KMS-11 (cell line): ENCODE measurements at regions not wholly inside any gene's neighbourhood (a gene's known extent, or its start where the extent isn't known, plus 50 kb on each side); places are given as distances from the start of the nearest gene placed in this dataset.

Source experiments
- H2AFZ ChIP-seq: fragments of 200-600 bp; sonication (generic); 2 replicates; pipeline ENCODE4 v1.6.1; 2016; ENCODE audit warnings: antibody characterized with exemption, mixed run types, low read depth
- H3K27ac ChIP-seq: fragments of 200-600 bp; sonication (generic); 2 replicates; pipeline ENCODE4 v1.6.1; 2016; ENCODE audit warnings: mild to moderate bottlenecking, mixed run types
- H3K27me3 ChIP-seq: fragments of 200-600 bp; sonication (generic); 2 replicates; pipeline ENCODE4 v1.6.1; 2017; ENCODE audit warnings: mild to moderate bottlenecking, low read depth, mixed run types, moderate library complexity; ENCODE audit not compliant: insufficient read depth
- H3K36me3 ChIP-seq: fragments of 200-600 bp; sonication (generic); 2 replicates; pipeline ENCODE4 v1.6.1; 2017; ENCODE audit warnings: mild to moderate bottlenecking, mixed run types; ENCODE audit not compliant: insufficient read depth
- H3K4me1 ChIP-seq: fragments of 200-600 bp; sonication (generic); 2 replicates; pipeline ENCODE4 v1.6.1; 2016; ENCODE audit warnings: mild to moderate bottlenecking, low read depth, mixed run types; ENCODE audit not compliant: poor library complexity, severe bottlenecking
- H3K4me2 ChIP-seq: fragments of 200-600 bp; sonication (generic); 2 replicates; pipeline ENCODE4 v1.7.0; 2016; ENCODE audit warnings: mild to moderate bottlenecking, mixed run types
- H3K4me3 ChIP-seq: fragments of 200-600 bp; sonication (generic); IDR thresholded peaks from 2 replicates; pipeline ENCODE4 v1.6.1; 2017; ENCODE audit warnings: low read depth, low read length, mixed read lengths; ENCODE audit not compliant: insufficient read depth
- H3K79me2 ChIP-seq: fragments of 200-600 bp; sonication (generic); 2 replicates; pipeline ENCODE4 v1.6.1; 2016; ENCODE audit warnings: low read depth, mixed run types; ENCODE audit not compliant: insufficient read depth
- H3K9ac ChIP-seq: fragments of 200-600 bp; sonication (generic); 2 replicates; pipeline ENCODE4 v1.6.1; 2016; ENCODE audit warnings: mild to moderate bottlenecking, mixed run types
- H4K20me1 ChIP-seq: fragments of 200-600 bp; sonication (generic); 2 replicates; pipeline ENCODE4 v1.6.1; 2016; ENCODE audit warnings: mild to moderate bottlenecking, mixed run types; ENCODE audit not compliant: insufficient read depth
- CTCF ChIP-seq: fragments of 200-600 bp; sonication (generic); conservative IDR thresholded peaks from 2 replicates; pipeline ENCODE4 v1.6.1; 2017; ENCODE audit warnings: low read depth, mild to moderate bottlenecking, antibody characterized with exemption, low read length, moderate library complexity, mixed read lengths

GRCh38 chr20:51299413-51299812 is 243.1 kb downstream of the NFATC2 start:
- H3K4me1 ChIP-seq = no peaks in the 10 kb centered on the region
- H4K20me1 ChIP-seq = no peaks in the 10 kb centered on the region
- no peak for TF ChIP-seq CTCF
- H3K9ac ChIP-seq = no peak overlapping the region
- H3K79me2 ChIP-seq = no peaks in the 10 kb centered on the region
- no peak overlapping the region for H3K4me2 ChIP-seq
- H3K27me3 ChIP-seq = no peaks in the 10 kb centered on the region
- H3K36me3 ChIP-seq = no peaks in the 10 kb centered on the region
- H3K4me3 ChIP-seq = no peak overlapping the region
- H3K27ac ChIP-seq = no peak overlapping the region
- H2AFZ ChIP-seq = no peak overlapping the region

GRCh38 chr20:51298141-51298749 is 244.3 kb downstream of the NFATC2 start:
- H3K4me2 ChIP-seq = no peak overlapping the region
- no peaks in the 10 kb centered on the region for H3K27me3 ChIP-seq
- H3K4me3 ChIP-seq = no peak overlapping the region
- H3K79me2 ChIP-seq = no peaks in the 10 kb centered on the region
- H4K20me1 ChIP-seq = no peaks in the 10 kb centered on the region
- TF ChIP-seq CTCF = no peak
- H2AFZ ChIP-seq = no peak overlapping the region
- H3K4me1 ChIP-seq = no peaks in the 10 kb centered on the region
- no peak overlapping the region for H3K9ac ChIP-seq
- H3K27ac ChIP-seq = no peak overlapping the region
- no peaks in the 10 kb centered on the region for H3K36me3 ChIP-seq

- H2AFZ ChIP-seq = no peak overlapping the region
- TF ChIP-seq CTCF = no peak
- no peaks in the 10 kb centered on the region for H3K4me1 ChIP-seq
- no peaks in the 10 kb centered on the region for H3K79me2 ChIP-seq
- H3K27me3 ChIP-seq = no peaks in the 10 kb centered on the region
- H3K4me3 ChIP-seq = no peak overlapping the region
- H3K4me2 ChIP-seq = no peak overlapping the region
- H4K20me1 ChIP-seq = no peaks in the 10 kb centered on the region
- no peaks in the 10 kb centered on the region for H3K36me3 ChIP-seq
- no peak overlapping the region for H3K9ac ChIP-seq
- no peak overlapping the region for H3K27ac ChIP-seq
These were observed 254.7 kb downstream of the NFATC2 start for GRCh38 chr20:51287628-51288413.

- H3K4me1 ChIP-seq = no peaks in the 10 kb centered on the region
- H3K27me3 ChIP-seq = no peaks in the 10 kb centered on the region
- no peak overlapping the region for H2AFZ ChIP-seq
- no peak for TF ChIP-seq CTCF
- H3K9ac ChIP-seq = no peak overlapping the region
- H3K79me2 ChIP-seq = no peaks in the 10 kb centered on the region
- no peaks in the 10 kb centered on the region for H3K36me3 ChIP-seq
- no peaks in the 10 kb centered on the region for H4K20me1 ChIP-seq
- H3K4me2 ChIP-seq = no peak overlapping the region
- H3K27ac ChIP-seq = no peak overlapping the region
- no peak overlapping the region for H3K4me3 ChIP-seq
These were observed 255.8 kb downstream of the NFATC2 start for GRCh38 chr20:51286758-51287157.
